Endothelial cell (in vitro differentiated cells): ENCODE measurements at regions not wholly inside any gene's neighbourhood (a gene's known extent, or its start where the extent isn't known, plus 50 kb on each side); places are given as distances from the start of the nearest gene placed in this dataset.

Source experiments
- DNase-seq: peaks from one replicate; pipeline ENCODE4 v3.0.0; 2021; ENCODE audit warnings: low spot score
- H3K27ac Mint-ChIP-seq: one replicate; pipeline ENCODE4 v1.8.0; 2021; ENCODE audit warnings: mixed read lengths, inconsistent platforms; ENCODE audit not compliant: unreplicated experiment
- H3K27me3 Mint-ChIP-seq: one replicate; pipeline ENCODE4 v1.8.0; 2021; ENCODE audit warnings: mild to moderate bottlenecking, moderate library complexity, mixed read lengths, inconsistent platforms; ENCODE audit not compliant: unreplicated experiment
- H3K36me3 Mint-ChIP-seq: one replicate; pipeline ENCODE4 v1.8.0; 2021; ENCODE audit warnings: mild to moderate bottlenecking, low read depth, mixed read lengths, inconsistent platforms; ENCODE audit not compliant: unreplicated experiment
- H3K4me1 Mint-ChIP-seq: one replicate; pipeline ENCODE4 v1.8.0; 2021; ENCODE audit warnings: mild to moderate bottlenecking, mixed read lengths, inconsistent platforms; ENCODE audit not compliant: unreplicated experiment
- H3K4me3 Mint-ChIP-seq: one replicate; pipeline ENCODE4 v1.8.0; 2021; ENCODE audit warnings: mild to moderate bottlenecking, mixed read lengths, inconsistent platforms; ENCODE audit not compliant: unreplicated experiment
- H3K9me3 Mint-ChIP-seq: one replicate; pipeline ENCODE4 v1.8.0; 2021; ENCODE audit warnings: mixed read lengths, inconsistent platforms; ENCODE audit not compliant: unreplicated experiment
- TF ChIP-seq, protein P1 (sequence below): fragments of 200-600 bp; sonication (generic); IDR thresholded peaks from one replicate; pipeline ENCODE4 v1.5.0; 2021; ENCODE audit warnings: antibody characterized with exemption; ENCODE audit not compliant: unreplicated experiment

DNA sequence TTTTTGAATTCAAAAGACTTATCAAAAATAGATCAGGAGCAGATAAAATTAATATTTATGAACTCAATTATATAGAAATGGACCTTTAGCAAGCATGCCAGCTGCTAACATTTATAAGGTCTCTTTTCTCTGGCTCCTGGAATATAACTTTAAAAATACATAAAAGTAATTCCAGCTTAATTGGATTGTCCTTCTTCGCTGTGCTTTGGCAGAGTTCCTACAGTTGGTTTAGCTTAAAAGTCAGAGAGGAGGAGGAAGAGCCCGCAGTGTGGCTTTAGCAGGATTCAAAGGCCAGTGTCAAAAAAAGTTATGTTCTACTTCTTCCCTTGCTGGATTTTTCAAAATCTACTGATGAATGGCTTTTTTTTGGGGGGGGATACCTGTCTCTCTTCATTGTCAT, 1484.9 kb upstream of the TMEM132C start:
- TF ChIP-seq, protein P1, sequence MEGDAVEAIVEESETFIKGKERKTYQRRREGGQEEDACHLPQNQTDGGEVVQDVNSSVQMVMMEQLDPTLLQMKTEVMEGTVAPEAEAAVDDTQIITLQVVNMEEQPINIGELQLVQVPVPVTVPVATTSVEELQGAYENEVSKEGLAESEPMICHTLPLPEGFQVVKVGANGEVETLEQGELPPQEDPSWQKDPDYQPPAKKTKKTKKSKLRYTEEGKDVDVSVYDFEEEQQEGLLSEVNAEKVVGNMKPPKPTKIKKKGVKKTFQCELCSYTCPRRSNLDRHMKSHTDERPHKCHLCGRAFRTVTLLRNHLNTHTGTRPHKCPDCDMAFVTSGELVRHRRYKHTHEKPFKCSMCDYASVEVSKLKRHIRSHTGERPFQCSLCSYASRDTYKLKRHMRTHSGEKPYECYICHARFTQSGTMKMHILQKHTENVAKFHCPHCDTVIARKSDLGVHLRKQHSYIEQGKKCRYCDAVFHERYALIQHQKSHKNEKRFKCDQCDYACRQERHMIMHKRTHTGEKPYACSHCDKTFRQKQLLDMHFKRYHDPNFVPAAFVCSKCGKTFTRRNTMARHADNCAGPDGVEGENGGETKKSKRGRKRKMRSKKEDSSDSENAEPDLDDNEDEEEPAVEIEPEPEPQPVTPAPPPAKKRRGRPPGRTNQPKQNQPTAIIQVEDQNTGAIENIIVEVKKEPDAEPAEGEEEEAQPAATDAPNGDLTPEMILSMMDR = no peak
- H3K4me3 Mint-ChIP-seq = no peak overlapping the region
- peaks cover 3% of the 10 kb centered on the region for H3K27me3 Mint-ChIP-seq
- H3K9me3 Mint-ChIP-seq = peaks cover 30% of the 10 kb centered on the region
- H3K4me1 Mint-ChIP-seq = no peaks in the 10 kb centered on the region
- peaks cover 9% of the 10 kb centered on the region for H3K36me3 Mint-ChIP-seq
- H3K27ac Mint-ChIP-seq = no peak overlapping the region
- no peak for DNase-seq

DNA sequence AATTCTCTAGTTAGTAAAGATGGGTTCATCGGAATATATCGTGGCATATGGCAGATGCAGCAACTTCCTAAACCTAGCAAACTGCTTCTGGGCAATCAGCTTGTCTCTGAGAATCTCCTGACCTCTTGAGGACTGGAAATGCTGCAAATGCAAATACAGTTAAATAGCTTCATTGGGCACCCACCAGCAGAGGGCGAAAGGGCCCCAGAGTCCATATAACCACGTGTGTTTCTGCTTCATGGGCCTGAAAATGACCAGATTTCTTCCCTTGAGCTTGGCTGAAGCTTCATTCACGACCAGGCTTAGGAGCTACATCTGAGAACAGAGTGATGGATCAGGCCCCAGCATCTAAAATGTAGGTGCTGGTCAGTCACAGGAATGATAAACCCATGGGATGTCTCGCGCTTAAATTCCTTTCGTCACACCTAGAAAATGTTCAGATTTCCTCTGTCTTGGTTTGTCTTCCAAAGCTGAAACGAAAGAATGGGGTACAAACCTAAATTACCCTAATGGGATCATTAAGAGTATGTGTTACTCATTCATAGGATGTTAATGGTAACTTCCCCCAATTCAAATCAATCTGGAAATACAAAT, 1482.5 kb upstream of the TMEM132C start:
- H3K9me3 Mint-ChIP-seq = peaks cover 41% of the 10 kb centered on the region
- H3K36me3 Mint-ChIP-seq = peaks cover 15% of the 10 kb centered on the region
- TF ChIP-seq, protein P1 = no peak
- H3K27me3 Mint-ChIP-seq = peaks cover 3% of the 10 kb centered on the region
- no peak overlapping the region for H3K4me3 Mint-ChIP-seq
- no peaks in the 10 kb centered on the region for H3K4me1 Mint-ChIP-seq
- DNase-seq = no peak
- no peak overlapping the region for H3K27ac Mint-ChIP-seq

DNA sequence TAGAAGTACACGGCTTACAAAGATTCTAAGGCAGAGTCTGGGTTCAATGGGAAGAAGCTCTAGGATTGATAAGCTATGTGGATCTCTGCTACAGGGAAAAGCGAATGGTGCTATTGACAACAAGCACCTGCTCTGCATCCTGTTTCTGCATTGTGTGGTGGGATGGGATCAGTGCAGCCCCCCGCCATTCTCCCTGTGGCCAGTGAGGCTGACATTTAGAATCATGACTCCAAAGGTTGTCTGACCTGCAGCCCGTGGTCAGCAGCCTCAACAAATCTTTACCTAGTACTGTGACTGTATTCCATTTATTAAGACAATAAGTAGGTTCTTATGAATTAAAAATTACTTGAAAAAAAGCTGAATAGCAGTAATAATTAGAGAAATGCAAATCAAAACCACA, 1477.0 kb upstream of the TMEM132C start:
- DNase-seq = no peak
- no peak overlapping the region for H3K4me3 Mint-ChIP-seq
- TF ChIP-seq, protein P1 = no peak
- H3K4me1 Mint-ChIP-seq = no peaks in the 10 kb centered on the region
- peaks cover 20% of the 10 kb centered on the region for H3K36me3 Mint-ChIP-seq
- H3K9me3 Mint-ChIP-seq = peaks cover 42% of the 10 kb centered on the region
- H3K27me3 Mint-ChIP-seq = peaks cover 3% of the 10 kb centered on the region
- H3K27ac Mint-ChIP-seq = no peak overlapping the region

DNA sequence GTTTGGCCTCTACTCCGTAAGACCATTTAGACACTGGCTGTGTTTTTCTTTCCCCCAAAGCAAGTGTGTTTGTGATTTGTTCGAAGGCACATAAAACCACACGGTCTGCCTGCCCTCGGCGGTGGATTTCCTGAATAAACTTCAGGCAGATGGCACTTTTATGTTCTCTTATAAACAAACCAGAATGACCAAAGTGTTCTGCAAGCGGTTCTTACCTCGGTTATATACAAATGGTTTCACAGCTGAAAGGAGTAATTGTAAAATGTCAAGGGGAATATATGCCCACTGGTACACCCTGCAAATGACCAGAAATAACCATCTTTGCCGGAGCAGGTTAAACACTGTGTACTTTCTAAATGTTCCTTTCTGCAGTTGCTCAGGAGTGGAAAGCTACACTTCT, 1475.8 kb upstream of the TMEM132C start:
- no peak for DNase-seq
- H3K27ac Mint-ChIP-seq = no peak overlapping the region
- H3K27me3 Mint-ChIP-seq = peaks cover 3% of the 10 kb centered on the region
- H3K4me3 Mint-ChIP-seq = no peak overlapping the region
- TF ChIP-seq, protein P1 = no peak
- no peaks in the 10 kb centered on the region for H3K4me1 Mint-ChIP-seq
- H3K9me3 Mint-ChIP-seq = peaks cover 42% of the 10 kb centered on the region
- H3K36me3 Mint-ChIP-seq = peaks cover 20% of the 10 kb centered on the region

DNA sequence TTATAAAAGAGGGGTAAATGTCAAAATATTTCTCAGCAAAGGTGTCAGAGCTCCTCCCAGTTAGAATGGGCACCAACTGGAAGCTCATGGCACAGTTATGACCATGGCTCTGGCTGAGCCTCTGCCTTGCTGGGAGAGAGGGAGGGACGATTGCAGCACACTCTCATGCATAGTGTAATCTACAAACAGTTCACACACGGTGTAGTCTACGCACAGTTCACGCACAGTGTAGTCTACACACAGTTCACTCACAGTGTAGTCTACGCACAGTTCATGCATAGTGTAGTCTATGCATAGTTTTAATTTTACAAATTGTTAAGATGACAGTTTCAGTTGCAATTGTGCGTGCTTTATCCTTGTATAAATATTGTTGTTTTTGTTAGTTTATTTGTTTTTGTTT, 1474.6 kb upstream of the TMEM132C start:
- H3K27me3 Mint-ChIP-seq = peaks cover 1% of the 10 kb centered on the region
- peaks cover 10% of the 10 kb centered on the region for H3K36me3 Mint-ChIP-seq
- no peaks in the 10 kb centered on the region for H3K4me1 Mint-ChIP-seq
- no peak overlapping the region for H3K4me3 Mint-ChIP-seq
- no peak overlapping the region for H3K27ac Mint-ChIP-seq
- H3K9me3 Mint-ChIP-seq = peaks cover 36% of the 10 kb centered on the region
- TF ChIP-seq, protein P1 = no peak
- DNase-seq = no peak
